Fibroblast of skin of left biceps (primary cell): ENCODE measurements at regions not wholly inside any gene's neighbourhood (a gene's known extent, or its start where the extent isn't known, plus 50 kb on each side); places are given as distances from the start of the nearest gene placed in this dataset.
A peak's percentile ranks its signal among the peaks of the same experiment; 100 is the strongest.
"Not testable (repeated sequence)": the region's sequence is repeated elsewhere in the genome, so short reads cannot be mapped to it uniquely, and the experiment has no call there.

Source experiments
- DNase-seq, 2 experiments: peaks; one replicate each; pipeline ENCODE4 v3.0.0-alpha.2; 2013; ENCODE audit warnings: low read depth in 2 of 2

GRCh38 chr7:125847055-125847454 lies 917.4 kb upstream of the POT1 start:
- DNase-seq: no peak

- no peak for DNase-seq
Measured at GRCh38 chr7:125845686-125846085, 916.1 kb upstream of the POT1 start.

GRCh38 chr7:125834421-125834820 lies 904.8 kb upstream of the POT1 start:
- DNase-seq: no peak

GRCh38 chr7:125833839-125834238 lies 904.2 kb upstream of the POT1 start:
- DNase-seq: no peak

GRCh38 chr7:125830743-125831142 lies 901.1 kb upstream of the POT1 start:
- DNase-seq: no peak

- no peak for DNase-seq
Measured at GRCh38 chr7:125828153-125828700, 898.6 kb upstream of the POT1 start.

- no peak for DNase-seq
Measured at GRCh38 chr7:125823538-125823937, 893.9 kb upstream of the POT1 start.

GRCh38 chr7:125820495-125820894 lies 890.9 kb upstream of the POT1 start:
- no peak for DNase-seq

- DNase-seq: peak in 1 of 2 experiments; percentile 1
Measured at GRCh38 chr7:125814100-125814499, 884.5 kb upstream of the POT1 start.

- DNase-seq: not testable (repeated sequence)
Measured at GRCh38 chr7:125806491-125806890, 876.9 kb upstream of the POT1 start.

GRCh38 chr7:125804273-125804672 lies 874.6 kb upstream of the POT1 start:
- no peak for DNase-seq

GRCh38 chr7:125780153-125780552 lies 850.5 kb upstream of the POT1 start:
- DNase-seq: no peak

- DNase-seq: no peak
Measured at GRCh38 chr7:125775317-125775716, 845.7 kb upstream of the POT1 start.

- no peak for DNase-seq
Measured at GRCh38 chr7:125773113-125773785, 843.6 kb upstream of the POT1 start.

- DNase-seq: no peak
Measured at GRCh38 chr7:125747966-125748365, 818.3 kb upstream of the POT1 start.

GRCh38 chr7:125746510-125746909 lies 816.9 kb upstream of the POT1 start:
- no peak for DNase-seq

- DNase-seq: no peak
Measured at GRCh38 chr7:125727215-125727614, 797.6 kb upstream of the POT1 start.

GRCh38 chr7:125695626-125696025 lies 766.0 kb upstream of the POT1 start:
- DNase-seq: no peak

- no peak for DNase-seq
Measured at GRCh38 chr7:125683156-125683555, 753.5 kb upstream of the POT1 start.

GRCh38 chr7:125681508-125681907 lies 751.9 kb upstream of the POT1 start:
- no peak for DNase-seq

- DNase-seq: no peak
Measured at GRCh38 chr7:125678771-125679170, 749.1 kb upstream of the POT1 start.

- no peak for DNase-seq
Measured at GRCh38 chr7:125675640-125676039, 746.0 kb upstream of the POT1 start.

GRCh38 chr7:125675169-125675568 lies 745.5 kb upstream of the POT1 start:
- DNase-seq: no peak
